GM19035 (cell line): ENCODE measurements at regions not wholly inside any gene's neighbourhood (a gene's known extent, or its start where the extent isn't known, plus 50 kb on each side); places are given as distances from the start of the nearest gene placed in this dataset.
A peak's percentile ranks its signal among the peaks of the same experiment; 100 is the strongest.

Experiments
- ATAC-seq: cut with Tn5 transposase; IDR thresholded peaks from one replicate; pipeline ENCODE4 v1.9.1; 2021; ENCODE audit not compliant: unreplicated experiment

DNA sequence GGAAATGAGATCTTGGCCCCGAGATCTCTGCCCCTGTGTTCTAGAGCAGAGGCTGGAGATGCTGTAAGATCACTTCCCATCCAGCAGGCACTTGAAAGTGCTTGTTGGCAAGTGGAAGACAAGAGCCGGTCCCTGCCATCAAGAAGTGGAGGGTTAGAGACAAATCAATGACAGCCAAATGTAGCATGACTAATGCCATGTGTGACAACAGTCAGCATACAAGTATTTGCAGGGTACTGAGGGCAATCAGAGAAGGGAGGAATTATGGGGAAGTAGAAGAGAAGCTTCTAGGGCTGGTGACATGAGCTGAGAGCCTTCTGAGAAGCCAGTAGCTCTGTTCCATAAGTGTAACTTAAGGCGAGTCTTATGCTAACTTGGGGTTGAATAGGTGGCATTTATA lies 58.6 kb downstream of the TMEM17 start:
- ATAC-seq = no peak

DNA sequence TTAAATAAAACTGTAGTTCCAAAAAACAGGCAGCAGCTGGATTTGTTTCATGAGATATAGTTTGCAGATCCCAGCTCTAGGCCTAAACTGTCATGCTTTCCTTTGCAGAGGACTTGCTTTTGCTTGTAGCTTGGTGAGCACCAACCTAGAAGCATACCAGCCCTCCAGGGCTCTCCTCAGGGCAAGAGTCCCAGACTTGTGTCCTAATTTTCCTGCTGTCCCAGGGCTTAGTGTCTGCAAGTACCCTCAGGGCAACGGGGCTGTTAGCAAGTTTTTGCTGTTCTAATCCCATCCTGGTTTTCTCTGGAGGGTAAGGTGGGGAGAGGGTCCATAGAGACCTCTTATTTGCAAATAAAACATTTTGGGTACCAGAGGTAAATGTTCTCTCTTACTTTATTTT lies 59.5 kb downstream of the TMEM17 start:
- ATAC-seq = no peak

GRCh38 chr2:62443886-62444285 lies 62.1 kb downstream of the TMEM17 start:
- no peak for ATAC-seq

DNA sequence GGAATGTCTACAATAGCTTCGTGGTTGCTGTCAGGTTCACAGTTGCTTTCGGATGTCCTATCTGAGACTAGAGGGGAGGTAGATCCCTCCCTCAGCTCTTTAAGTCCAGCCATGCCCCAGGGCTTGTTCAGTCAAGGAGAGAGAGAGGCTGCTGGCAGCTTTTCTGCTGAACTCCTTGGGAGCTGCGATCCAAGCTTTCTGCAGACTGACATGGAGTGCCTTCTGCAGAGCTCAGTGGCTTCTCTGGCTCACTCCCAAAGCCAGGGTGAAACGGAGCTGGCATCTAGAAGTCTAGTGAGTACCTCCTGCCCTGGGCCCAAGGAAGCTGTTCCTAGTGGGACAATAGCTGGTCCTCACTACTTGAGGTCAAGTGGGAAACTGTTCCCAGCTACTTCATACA lies 62.5 kb downstream of the TMEM17 start:
- ATAC-seq = no peak

DNA sequence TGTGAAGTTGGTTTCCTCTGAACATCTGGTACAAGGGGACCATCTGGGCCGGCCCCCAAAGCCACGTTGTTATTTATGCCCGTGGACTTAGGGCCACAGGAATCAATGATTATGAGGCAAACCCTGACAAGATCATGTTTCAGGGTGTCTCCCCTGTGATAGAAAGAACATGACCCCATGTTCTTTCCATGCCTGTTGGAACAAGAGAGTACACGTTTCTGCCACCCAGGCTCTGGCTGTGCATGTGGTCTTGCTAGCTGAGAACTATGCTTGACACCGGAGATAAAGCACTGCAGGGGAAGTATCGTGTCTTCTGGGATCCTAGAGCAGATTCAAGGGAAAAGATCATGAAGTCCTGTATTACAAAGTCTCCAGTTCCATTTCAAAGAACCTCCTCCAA lies 64.2 kb downstream of the TMEM17 start:
- ATAC-seq = no peak

GRCh38 chr2:62441421-62441820 lies 64.6 kb downstream of the TMEM17 start:
- no peak for ATAC-seq

DNA sequence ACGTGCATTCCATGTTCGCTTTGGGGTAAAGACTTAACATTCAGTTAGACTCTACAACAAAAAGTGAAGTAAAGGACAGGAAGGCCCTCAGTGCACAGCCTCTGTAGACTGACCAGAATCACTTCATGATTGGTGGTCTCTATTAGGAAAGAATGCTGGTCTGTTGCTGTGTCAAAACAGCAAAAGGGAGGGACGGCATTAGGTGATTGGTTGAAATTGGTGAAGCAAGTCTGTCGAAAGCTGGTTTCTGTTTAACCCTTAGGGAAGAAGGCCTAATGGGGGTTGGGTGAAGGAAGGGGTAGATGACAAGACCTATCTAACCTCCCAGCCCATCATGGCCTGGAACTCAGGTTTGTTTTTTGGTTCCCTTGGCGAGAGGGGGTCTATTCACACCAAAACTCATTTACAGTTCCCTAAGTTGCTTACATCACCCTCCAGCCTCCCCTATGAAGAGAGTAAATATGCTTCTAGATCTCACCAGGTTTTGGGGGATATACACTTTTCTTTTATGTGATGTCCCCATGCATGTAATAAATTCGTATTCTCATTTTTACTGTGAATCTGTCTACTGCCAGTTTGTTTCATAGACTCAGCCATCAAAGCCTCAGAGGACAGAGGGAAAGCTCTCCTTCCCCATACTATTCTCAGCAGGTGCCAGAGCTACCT lies 65.6 kb downstream of the TMEM17 start:
- no peak for ATAC-seq

DNA sequence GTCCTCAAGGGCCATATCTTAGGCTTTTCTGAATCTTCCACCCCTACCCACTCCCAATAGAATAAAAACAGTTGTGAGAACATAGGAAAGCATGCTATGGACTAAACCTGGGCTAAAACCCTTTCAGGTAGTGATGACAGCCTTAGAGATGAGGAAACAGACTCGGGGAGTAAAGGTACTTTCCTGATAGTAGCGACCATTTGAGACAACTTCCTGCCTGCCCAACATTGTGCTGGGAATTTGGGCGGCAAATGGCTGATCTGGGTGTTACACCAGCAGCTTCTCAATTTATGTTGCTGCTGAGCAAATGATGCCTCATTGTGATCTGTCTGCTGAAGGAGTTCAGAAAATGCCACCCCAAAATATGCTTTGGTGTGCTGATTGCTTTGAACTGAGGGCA lies 66.6 kb downstream of the TMEM17 start:
- no peak for ATAC-seq

- ATAC-seq = no peak
Observed at GRCh38 chr2:62437785-62438184, 68.2 kb downstream of the TMEM17 start.

DNA sequence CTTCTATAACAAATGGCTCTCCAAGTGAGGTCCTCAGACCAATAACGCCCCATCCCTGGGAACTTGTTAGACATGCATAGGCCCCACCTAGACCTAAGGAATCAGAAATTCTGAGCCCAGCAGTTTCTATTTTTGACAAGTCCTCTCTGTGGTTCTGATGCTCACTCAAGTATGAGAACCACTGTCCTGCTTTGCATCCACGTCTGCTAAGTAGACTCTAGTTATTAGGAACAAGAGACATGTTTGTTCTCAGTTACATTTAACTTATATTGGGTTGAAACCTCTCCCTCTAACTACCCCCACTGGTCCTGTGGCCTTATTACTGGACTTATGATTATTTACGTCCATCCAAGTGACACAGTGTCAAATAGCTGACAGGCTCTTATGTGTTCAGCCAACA lies 70.3 kb downstream of the TMEM17 start:
- peak; percentile 88 for ATAC-seq

DNA sequence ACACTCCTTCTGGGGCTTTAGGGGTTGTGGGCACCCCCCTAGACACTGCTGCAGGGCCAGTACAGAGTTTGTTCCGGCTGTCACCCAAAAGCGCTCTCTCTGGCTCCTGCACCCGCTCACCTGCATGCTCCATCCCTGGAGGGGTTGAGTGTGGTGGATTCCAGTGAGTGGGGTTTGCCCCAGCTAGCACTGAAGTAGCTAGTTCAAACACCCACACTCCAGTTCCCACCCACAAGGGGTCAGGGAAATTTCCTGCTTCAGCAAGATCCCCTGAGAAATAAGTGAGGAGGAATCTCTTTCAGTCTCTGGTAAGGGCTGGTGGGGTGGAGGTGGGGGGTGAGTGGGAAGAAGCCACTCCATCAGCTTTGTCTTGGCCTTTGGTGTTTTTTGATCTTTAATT lies 73.6 kb downstream of the TMEM17 start:
- no peak for ATAC-seq

DNA sequence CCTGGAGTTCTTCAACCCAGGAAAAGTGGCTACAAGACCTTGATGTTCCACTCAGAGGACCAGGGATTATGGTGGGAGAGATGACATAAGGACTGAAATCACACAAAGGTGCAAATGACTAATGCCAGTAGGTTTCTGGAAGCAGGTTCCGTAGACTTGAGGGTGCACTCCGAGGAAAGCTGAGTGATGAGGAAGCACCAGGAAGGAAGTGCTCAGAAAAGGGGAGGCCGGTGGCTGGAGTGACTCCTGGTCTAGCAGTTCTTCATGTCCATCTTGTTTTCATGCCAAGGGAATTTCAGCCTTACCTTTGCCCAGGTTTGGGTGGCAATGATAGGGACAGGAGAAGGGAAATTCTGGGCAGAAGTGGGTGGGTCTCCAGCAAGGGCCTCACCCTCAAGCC lies 74.5 kb downstream of the TMEM17 start:
- no peak for ATAC-seq

DNA sequence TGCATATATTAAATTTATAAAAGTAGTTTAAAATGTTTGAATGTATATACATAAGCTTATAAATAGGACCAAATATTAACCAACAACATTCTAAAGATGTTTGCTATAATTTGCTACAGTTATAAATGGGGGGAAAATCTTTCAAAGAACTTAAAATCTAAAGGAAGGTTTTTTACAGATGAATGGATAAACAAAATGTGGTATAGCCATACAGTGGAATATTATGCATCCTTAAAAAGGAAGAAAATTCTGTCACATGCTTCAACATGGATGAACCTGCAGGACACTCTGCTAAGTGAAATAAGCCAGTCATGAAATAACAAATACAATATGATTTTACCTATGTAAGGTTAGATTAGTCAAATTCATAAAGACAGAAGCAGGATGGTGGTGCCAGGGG lies 75.8 kb downstream of the TMEM17 start:
- no peak for ATAC-seq

- no peak for ATAC-seq
Observed at GRCh38 chr2:62427146-62427545, 78.8 kb downstream of the TMEM17 start.

DNA sequence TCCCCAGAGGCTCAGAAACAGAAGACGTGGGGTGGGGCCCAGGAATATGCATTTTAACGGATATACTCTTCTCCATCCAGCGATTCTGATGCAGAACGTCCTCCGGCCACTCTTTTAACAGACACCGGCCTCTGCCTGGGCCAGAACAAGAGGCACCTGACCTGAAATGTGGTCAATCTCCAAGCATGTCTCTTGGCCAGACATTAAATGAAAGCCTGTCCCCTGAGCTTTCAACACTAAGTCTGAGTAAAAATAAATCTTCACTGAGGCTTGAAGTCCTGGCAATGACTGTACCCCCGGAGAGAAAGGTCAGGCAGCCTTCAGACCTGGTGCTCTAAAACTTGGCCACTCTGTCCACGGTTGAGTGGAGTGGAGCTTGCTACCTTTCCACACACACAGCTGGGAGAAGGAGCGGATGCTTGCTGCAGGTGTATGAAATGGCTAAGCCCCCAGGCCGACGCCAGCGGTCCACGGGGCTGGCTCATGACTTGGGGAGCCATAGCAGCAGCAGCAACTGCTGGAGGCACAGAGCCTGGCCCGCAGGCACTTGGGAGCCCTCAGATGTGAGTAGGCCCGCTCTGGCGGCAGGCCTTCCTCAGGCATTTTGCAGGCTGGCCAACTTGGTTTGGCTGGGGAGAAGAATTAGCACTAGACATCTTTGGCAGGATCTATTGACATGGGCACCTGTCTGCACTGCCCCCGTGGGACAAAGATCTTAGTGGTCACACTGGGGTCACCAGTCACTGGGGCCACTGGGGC lies 79.7 kb downstream of the TMEM17 start:
- no peak for ATAC-seq

GRCh38 chr2:62425684-62426083 lies 80.3 kb downstream of the TMEM17 start:
- no peak for ATAC-seq

- ATAC-seq = no peak
Observed at GRCh38 chr2:62424899-62425298, 81.1 kb downstream of the TMEM17 start.

GRCh38 chr2:62423883-62424458 lies 82.0 kb downstream of the TMEM17 start:
- no peak for ATAC-seq

DNA sequence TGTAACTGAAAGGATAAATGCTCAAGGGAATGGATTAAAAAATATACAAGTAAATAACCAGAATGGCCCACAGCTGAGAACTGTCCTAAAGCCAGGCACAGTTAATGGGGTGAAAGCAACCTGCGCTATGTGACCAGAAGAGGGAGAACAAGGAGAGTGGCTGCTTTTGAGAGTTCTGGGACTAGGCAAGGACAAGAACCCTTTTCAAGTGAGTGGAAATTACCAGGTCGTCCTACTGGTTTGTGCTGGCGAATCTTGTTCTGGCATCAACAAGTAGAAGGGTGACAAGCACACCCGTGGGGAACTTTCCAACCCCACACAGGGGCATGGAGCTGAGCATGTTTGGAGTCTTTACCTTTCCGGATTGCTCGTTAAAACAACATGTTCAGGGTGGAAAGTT lies 82.8 kb downstream of the TMEM17 start:
- no peak for ATAC-seq

DNA sequence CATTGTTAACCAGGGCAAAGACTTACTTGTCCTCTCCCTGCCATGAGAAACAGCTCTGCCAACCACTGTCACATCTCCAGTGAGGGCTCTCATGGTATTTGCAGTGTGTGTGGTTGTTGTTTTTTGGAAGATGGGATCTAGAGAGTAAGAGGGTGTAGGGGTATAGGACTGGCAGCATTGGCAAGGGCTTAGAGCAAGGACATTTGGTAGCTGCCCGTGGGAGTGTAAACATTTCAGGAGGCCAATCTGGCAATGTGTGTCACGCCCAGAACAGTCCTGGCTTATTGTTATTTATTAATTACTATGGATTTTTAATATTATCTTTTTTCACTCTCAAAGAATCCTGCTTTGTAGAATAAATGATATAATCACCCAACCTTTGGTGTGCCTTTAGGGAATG lies 90.5 kb downstream of the TMEM17 start:
- ATAC-seq = no peak

DNA sequence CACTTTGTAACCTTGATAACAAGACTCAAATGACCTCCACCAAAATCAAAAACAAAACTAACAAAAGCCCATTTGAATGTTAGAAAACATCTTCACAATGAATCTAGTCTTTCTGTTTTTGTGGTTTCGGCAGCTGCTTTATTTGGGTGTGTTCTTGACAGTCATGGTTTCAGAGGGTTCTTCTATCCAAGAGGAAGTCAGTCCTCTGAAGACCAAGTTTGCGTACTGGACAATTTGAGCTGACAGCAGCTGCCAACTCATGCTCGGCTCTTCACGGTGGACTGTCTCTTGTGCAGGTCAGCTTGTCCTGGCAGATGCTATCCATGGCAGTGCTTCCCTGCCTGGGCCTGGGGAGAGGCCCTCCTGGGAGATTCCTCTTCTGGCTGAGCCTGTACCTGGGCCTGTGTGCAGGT lies 91.0 kb downstream of the TMEM17 start:
- peak; percentile 80 for ATAC-seq

GRCh38 chr2:62413116-62413663 lies 92.8 kb downstream of the TMEM17 start:
- ATAC-seq = no peak
